Natural killer cell (primary cell): ENCODE measurements at regions not wholly inside any gene's neighbourhood (a gene's known extent, or its start where the extent isn't known, plus 50 kb on each side); places are given as distances from the start of the nearest gene placed in this dataset.

ENCODE experiments used
- ATAC-seq, 3 donors: fragments of 150-1000 bp in 2 of 3; fragments of 200-7000 bp in 1 of 3; cut with Tn5 transposase; 1 replicate in 1 of 3; 2 replicates in 2 of 3; pipeline ENCODE4 v1.10.0; 2021; ENCODE audit warnings: mild to moderate bottlenecking in 2 of 3, moderate library complexity in 2 of 3
- DNase-seq, 2 donors: peaks; one replicate each; pipeline versions ENCODE4 v3.0.0 to v3.0.0-alpha.2; 2013 to 2021; ENCODE audit warnings: mixed read lengths in 1 of 2
- H3K27ac ChIP-seq: one replicate; pipeline ENCODE4 v1.5.1; 2013; ENCODE audit warnings: mild to moderate bottlenecking, low read length
- H3K27me3 ChIP-seq: one replicate; pipeline ENCODE4 v1.6.1; 2013; ENCODE audit warnings: low read length; ENCODE audit not compliant: control insufficient read depth, insufficient read depth
- H3K36me3 ChIP-seq: one replicate; pipeline ENCODE4 v1.6.1; 2013; ENCODE audit warnings: low read length; ENCODE audit not compliant: control insufficient read depth, insufficient read depth
- H3K4me1 ChIP-seq: one replicate; pipeline ENCODE4 v1.6.1; 2013; ENCODE audit warnings: low read length; ENCODE audit not compliant: control insufficient read depth, insufficient read depth
- H3K4me3 ChIP-seq: one replicate; pipeline ENCODE4 v1.5.1; 2013; ENCODE audit warnings: low read length
- H3K9me3 ChIP-seq: one replicate; pipeline ENCODE4 v1.6.1; 2013; ENCODE audit warnings: low read length; ENCODE audit not compliant: control insufficient read depth, insufficient read depth
- H3K27ac Mint-ChIP-seq, 2 donors: one replicate each; pipeline ENCODE4 v1.8.0; 2022; ENCODE audit warnings: mild to moderate bottlenecking in 2 of 2, mixed read lengths in 2 of 2, moderate library complexity in 1 of 2
- H3K27me3 Mint-ChIP-seq, 2 donors: one replicate each; pipeline ENCODE4 v1.8.0; 2022; ENCODE audit warnings: low read depth in 2 of 2, mixed read lengths in 2 of 2
- H3K36me3 Mint-ChIP-seq: one replicate; pipeline ENCODE4 v1.8.0; 2022; ENCODE audit warnings: mixed read lengths
- H3K4me1 Mint-ChIP-seq, 2 donors: one replicate each; pipeline ENCODE4 v1.8.0; 2022; ENCODE audit warnings: mixed read lengths in 2 of 2
- H3K4me3 Mint-ChIP-seq: one replicate; pipeline ENCODE4 v1.8.0; 2022; ENCODE audit warnings: mild to moderate bottlenecking, moderate library complexity, mixed read lengths
- H3K9me3 Mint-ChIP-seq, 2 donors: one replicate each; pipeline ENCODE4 v1.8.0; 2022; ENCODE audit warnings: mixed read lengths in 2 of 2
- WGBS: methylation state at CpG from one replicate; pipeline ENCODE4 v1.1.7; 2013; ENCODE audit warnings: missing lambda C conversion rate; ENCODE audit not compliant: insufficient coverage; 5-methylcytosine and 5-hydroxymethylcytosine counted together
- intact Hi-C: fragments of 100-400 bp; cut with micrococcal nuclease; formaldehyde crosslinking; loops from one replicate; pipeline ENCODE4 v1.14.2; 2022
- TF ChIP-seq, protein P1 (sequence below): fragments of 200-600 bp; IDR thresholded peaks from one replicate; pipeline ENCODE4 v1.8.0; 2022; ENCODE audit warnings: antibody characterized with exemption

GRCh38 chr3:116896116-116896515 is 186.5 kb downstream of the TUSC7 start:
- H3K27me3 ChIP-seq = no peaks in the 10 kb centered on the region
- TF ChIP-seq, protein P1, sequence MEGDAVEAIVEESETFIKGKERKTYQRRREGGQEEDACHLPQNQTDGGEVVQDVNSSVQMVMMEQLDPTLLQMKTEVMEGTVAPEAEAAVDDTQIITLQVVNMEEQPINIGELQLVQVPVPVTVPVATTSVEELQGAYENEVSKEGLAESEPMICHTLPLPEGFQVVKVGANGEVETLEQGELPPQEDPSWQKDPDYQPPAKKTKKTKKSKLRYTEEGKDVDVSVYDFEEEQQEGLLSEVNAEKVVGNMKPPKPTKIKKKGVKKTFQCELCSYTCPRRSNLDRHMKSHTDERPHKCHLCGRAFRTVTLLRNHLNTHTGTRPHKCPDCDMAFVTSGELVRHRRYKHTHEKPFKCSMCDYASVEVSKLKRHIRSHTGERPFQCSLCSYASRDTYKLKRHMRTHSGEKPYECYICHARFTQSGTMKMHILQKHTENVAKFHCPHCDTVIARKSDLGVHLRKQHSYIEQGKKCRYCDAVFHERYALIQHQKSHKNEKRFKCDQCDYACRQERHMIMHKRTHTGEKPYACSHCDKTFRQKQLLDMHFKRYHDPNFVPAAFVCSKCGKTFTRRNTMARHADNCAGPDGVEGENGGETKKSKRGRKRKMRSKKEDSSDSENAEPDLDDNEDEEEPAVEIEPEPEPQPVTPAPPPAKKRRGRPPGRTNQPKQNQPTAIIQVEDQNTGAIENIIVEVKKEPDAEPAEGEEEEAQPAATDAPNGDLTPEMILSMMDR = no peak
- intact Hi-C loops = no loop called here
- no peaks in the 10 kb centered on the region for H3K4me1 Mint-ChIP-seq
- H3K27ac Mint-ChIP-seq = no peak overlapping the region
- 100% methylated on average over 1 of the region's 2 CpGs for WGBS
- ATAC-seq = no peak
- H3K9me3 Mint-ChIP-seq = peaks cover 2 to 5% of the 10 kb centered on the region in 2 donors
- H3K36me3 ChIP-seq = no peaks in the 10 kb centered on the region
- no peaks in the 10 kb centered on the region for H3K27me3 Mint-ChIP-seq
- H3K4me3 Mint-ChIP-seq = no peak overlapping the region
- no peak overlapping the region for H3K4me3 ChIP-seq
- no peaks in the 10 kb centered on the region for H3K36me3 Mint-ChIP-seq
- H3K4me1 ChIP-seq = no peaks in the 10 kb centered on the region
- no peak for DNase-seq
- no peak overlapping the region for H3K27ac ChIP-seq
- H3K9me3 ChIP-seq = no peaks in the 10 kb centered on the region

DNA sequence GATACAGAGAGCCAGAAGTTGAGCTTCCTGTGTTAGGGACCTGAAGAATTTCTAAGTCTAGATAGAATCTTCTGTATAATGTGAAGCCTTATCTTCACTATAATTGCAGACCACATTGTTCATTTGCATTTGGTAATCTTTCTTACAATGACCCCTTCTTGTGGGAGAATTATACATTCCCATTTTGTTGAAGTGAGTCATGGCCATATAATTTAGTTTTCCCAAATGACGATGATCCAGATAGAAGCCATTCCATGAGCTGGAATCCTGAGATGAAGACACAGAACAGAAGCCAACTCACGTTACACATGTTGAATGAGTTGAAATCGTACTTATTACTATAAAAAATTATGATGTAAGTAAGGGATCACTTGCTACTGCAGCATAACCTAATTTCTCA is 187.8 kb downstream of the TUSC7 start:
- Histone ChIP-seq H3K4me3 (no peak overlapping the region), H3K27ac (no peak overlapping the region), H3K36me3 (no peaks in the 10 kb centered on the region), H3K9me3 (no peaks in the 10 kb centered on the region), H3K27me3 (no peaks in the 10 kb centered on the region), H3K4me1 (no peaks in the 10 kb centered on the region)
- H3K4me1 Mint-ChIP-seq = no peaks in the 10 kb centered on the region
- H3K9me3 Mint-ChIP-seq = peaks cover 2 to 5% of the 10 kb centered on the region in 2 donors
- H3K27me3 Mint-ChIP-seq = no peaks in the 10 kb centered on the region
- H3K27ac Mint-ChIP-seq = no peak overlapping the region
- no peak for ATAC-seq
- WGBS = 78% methylated on average over 2 of the region's 3 CpGs
- DNase-seq = no peak
- H3K36me3 Mint-ChIP-seq = no peaks in the 10 kb centered on the region
- TF ChIP-seq, protein P1 = no peak
- intact Hi-C loops = no loop called here
- H3K4me3 Mint-ChIP-seq = no peak overlapping the region

DNA sequence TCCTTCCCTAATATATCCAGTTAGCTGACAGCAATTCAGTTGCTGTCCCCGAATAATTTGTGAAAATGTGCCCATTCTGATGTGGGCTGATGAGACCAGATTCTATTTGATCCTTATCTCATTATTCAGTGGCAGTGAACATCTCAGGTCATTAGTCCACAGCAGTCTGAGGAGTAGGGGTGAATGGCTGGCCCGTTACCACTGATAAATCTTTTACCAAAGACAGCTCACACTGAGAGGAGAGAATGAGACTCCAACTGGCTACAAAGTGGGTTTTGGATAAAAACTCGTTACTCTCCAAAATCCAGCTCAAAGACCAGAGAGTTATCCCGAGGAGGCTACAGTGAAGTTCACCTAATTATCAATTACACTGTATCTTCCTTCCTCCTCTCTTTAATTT is 189.7 kb downstream of the TUSC7 start:
- H3K27ac Mint-ChIP-seq = no peak overlapping the region
- Histone ChIP-seq H3K27me3 (no peaks in the 10 kb centered on the region), H3K36me3 (no peaks in the 10 kb centered on the region), H3K4me1 (no peaks in the 10 kb centered on the region), H3K4me3 (no peak overlapping the region), H3K27ac (no peak overlapping the region), H3K9me3 (no peaks in the 10 kb centered on the region)
- ATAC-seq (no peak), DNase-seq (no peak)
- peaks cover 3 to 5% of the 10 kb centered on the region in 2 donors for H3K9me3 Mint-ChIP-seq
- no peaks in the 10 kb centered on the region for H3K36me3 Mint-ChIP-seq
- H3K4me3 Mint-ChIP-seq = no peak overlapping the region
- TF ChIP-seq, protein P1 = no peak
- intact Hi-C loops = no loop called here
- WGBS = 65% methylated on average over 4 of the region's 4 CpGs
- H3K4me1 Mint-ChIP-seq = no peaks in the 10 kb centered on the region
- H3K27me3 Mint-ChIP-seq = no peaks in the 10 kb centered on the region

GRCh38 chr3:116905334-116905733 is 195.8 kb downstream of the TUSC7 start:
- Histone ChIP-seq H3K27ac (no peak overlapping the region), H3K36me3 (no peaks in the 10 kb centered on the region), H3K4me1 (no peaks in the 10 kb centered on the region), H3K27me3 (no peaks in the 10 kb centered on the region), H3K4me3 (no peak overlapping the region), H3K9me3 (no peaks in the 10 kb centered on the region)
- Mint-ChIP-seq H3K9me3 (peaks cover 5 to 12% of the 10 kb centered on the region in 2 donors), H3K4me3 (no peak overlapping the region), H3K27ac (no peak overlapping the region), H3K36me3 (no peaks in the 10 kb centered on the region), H3K27me3 (no peaks in the 10 kb centered on the region), H3K4me1 (no peaks in the 10 kb centered on the region)
- intact Hi-C loops = no loop called here
- TF ChIP-seq, protein P1 = no peak
- ATAC-seq (no peak), DNase-seq (no peak)
- 79% methylated on average over 2 of the region's 3 CpGs for WGBS
